ENCODE measurements at regions not wholly inside any gene's neighbourhood (a gene's known extent, or its start where the extent isn't known, plus 50 kb on each side); places are given as distances from the start of the nearest gene placed in this dataset.

- TF ChIP-seq POLR2A (IDR thresholded peaks at IDR 0.05; ENCODE audit: low read depth, low read length) = no peak
- no peak for TF ChIP-seq TAF1 (IDR thresholded peaks at IDR 0.05; ENCODE audit: low read depth, low read length)
- no peak for TF ChIP-seq PAX5 (IDR thresholded peaks at IDR 0.05; ENCODE audit: insufficient read depth, low read length, severe bottlenecking)
- TF ChIP-seq POLR2AphosphoS5 (IDR thresholded peaks at IDR 0.05; ENCODE audit: low read depth, low read length) = no peak
- no peak for TF ChIP-seq SPI1 (IDR thresholded peaks at IDR 0.05; ENCODE audit: low read depth, low read length)
- no peak for TF ChIP-seq POU2F2 (IDR thresholded peaks at IDR 0.05; ENCODE audit: low read depth, low read length)
These were observed 321.4 kb downstream of the MATN1 start for GRCh38 chr1:30402031-30402430.
